ENCODE measurements at regions not wholly inside any gene's neighbourhood (a gene's known extent, or its start where the extent isn't known, plus 50 kb on each side); places are given as distances from the start of the nearest gene placed in this dataset.
"Not testable (repeated sequence)": the region's sequence is repeated elsewhere in the genome, so short reads cannot be mapped to it uniquely, and the experiment has no call there.

DNA sequence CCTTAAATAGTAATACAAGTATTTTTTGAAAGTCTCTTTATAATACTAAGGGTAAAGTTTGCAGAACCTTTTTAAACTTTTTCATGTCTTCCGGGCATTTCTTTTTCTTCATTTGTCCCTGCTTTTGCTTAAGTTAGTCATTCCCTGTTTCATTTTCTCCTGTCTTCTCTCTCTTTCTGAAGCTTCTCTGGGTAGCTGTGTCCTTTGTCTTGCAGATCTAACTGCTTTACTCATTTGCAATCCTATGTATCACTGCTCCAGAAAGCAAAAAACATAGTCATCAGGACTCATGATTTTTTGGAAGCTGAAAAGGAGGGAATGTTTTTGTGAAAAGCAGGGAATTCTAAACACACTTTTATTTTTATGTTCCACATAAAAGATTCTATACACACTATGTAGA, 301.7 kb downstream of the MRPS30 start:
- H3K27ac ChIP-seq, result no peak overlapping the region
- TF ChIP-seq, protein P1, sequence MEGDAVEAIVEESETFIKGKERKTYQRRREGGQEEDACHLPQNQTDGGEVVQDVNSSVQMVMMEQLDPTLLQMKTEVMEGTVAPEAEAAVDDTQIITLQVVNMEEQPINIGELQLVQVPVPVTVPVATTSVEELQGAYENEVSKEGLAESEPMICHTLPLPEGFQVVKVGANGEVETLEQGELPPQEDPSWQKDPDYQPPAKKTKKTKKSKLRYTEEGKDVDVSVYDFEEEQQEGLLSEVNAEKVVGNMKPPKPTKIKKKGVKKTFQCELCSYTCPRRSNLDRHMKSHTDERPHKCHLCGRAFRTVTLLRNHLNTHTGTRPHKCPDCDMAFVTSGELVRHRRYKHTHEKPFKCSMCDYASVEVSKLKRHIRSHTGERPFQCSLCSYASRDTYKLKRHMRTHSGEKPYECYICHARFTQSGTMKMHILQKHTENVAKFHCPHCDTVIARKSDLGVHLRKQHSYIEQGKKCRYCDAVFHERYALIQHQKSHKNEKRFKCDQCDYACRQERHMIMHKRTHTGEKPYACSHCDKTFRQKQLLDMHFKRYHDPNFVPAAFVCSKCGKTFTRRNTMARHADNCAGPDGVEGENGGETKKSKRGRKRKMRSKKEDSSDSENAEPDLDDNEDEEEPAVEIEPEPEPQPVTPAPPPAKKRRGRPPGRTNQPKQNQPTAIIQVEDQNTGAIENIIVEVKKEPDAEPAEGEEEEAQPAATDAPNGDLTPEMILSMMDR (IDR thresholded peaks at IDR 0.05), result no peak
- TF ChIP-seq ZFX (IDR thresholded peaks at IDR 0.05; ENCODE audit: borderline replicate concordance), result no peak

GRCh38 chr5:45113726-45114125, 305.0 kb downstream of the MRPS30 start:
- H3K27ac ChIP-seq, result no peak overlapping the region
- TF ChIP-seq, protein P1 (IDR thresholded peaks at IDR 0.05), result no peak
- TF ChIP-seq ZFX (IDR thresholded peaks at IDR 0.05; ENCODE audit: borderline replicate concordance), result no peak

DNA sequence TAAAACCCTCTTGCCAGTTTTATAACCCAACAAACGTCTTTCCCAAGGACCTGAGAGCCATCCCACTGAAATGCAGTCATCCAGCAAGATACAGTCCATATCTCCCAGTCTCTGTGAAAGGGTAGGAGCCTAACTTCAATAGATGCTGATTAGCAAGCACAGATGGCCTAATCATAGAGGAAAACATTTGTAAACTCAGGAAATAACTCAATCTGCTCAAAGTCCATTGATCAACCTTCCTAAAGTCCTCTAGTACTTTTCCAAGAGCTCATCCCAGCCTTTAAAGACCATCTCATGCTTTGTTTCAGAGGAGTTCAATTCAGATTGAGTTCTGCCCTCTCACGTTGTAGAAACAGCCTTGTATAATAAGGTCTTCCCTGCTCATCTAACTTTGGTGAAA, 324.2 kb downstream of the MRPS30 start:
- no peak overlapping the region for H3K27ac ChIP-seq
- no peak for TF ChIP-seq ZFX (IDR thresholded peaks at IDR 0.05; ENCODE audit: borderline replicate concordance)
- TF ChIP-seq, protein P1 (IDR thresholded peaks at IDR 0.05), result no peak

DNA sequence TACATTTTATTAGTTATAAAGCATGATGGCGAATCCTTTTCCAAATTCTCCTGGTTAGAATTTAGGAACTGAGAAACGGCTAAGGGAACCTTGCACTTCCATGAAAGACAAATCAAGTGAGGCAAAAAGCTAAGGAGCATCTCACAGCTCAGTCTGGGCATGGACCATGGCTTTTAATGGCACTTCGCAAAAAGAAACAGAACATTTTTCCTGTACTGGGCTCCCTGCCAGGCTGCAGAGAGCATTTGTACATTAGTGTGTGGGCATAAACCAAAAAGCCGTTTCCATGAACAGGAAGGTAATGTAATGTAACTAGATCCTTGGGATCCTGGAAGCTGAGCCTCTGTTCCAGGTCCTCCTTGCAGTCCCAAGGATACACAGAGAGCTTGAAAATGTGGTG, 354.2 kb downstream of the MRPS30 start:
- H3K27ac ChIP-seq, result no peak overlapping the region
- TF ChIP-seq ZFX (IDR thresholded peaks at IDR 0.05; ENCODE audit: borderline replicate concordance), result no peak
- TF ChIP-seq, protein P1 (IDR thresholded peaks at IDR 0.05), result no peak

- no peak overlapping the region for H3K27ac ChIP-seq
- TF ChIP-seq, protein P1 (IDR thresholded peaks at IDR 0.05), result no peak
- no peak for TF ChIP-seq ZFX (IDR thresholded peaks at IDR 0.05; ENCODE audit: borderline replicate concordance)
Observed at GRCh38 chr5:45171563-45171962, 362.8 kb downstream of the MRPS30 start.

DNA sequence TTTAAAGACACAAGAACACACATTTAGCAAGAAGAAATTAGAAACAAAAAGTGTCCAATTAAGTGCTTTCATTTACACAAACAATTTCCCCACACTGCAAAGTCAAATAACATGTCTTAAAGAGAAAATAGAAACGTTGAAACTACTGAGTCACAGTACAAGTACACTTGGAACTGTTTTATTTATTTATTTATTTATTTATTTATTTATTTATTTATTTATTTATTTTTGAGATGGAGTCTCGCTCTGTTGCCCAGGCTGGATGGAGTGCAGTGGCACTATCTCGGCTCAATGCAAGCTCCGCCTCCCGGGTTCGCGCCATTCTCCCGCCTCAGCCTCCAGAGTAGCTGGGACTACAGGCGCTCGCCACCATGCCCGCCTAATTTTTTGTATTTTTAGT, 363.9 kb downstream of the MRPS30 start:
- H3K27ac ChIP-seq, result not testable (repeated sequence)

- H3K27ac ChIP-seq, result no peak overlapping the region
- TF ChIP-seq, protein P1 (IDR thresholded peaks at IDR 0.05), result no peak
- no peak for TF ChIP-seq ZFX (IDR thresholded peaks at IDR 0.05; ENCODE audit: borderline replicate concordance)
Observed at GRCh38 chr5:45179686-45180085, 370.9 kb downstream of the MRPS30 start.

GRCh38 chr5:45189042-45189441, 380.3 kb downstream of the MRPS30 start:
- TF ChIP-seq, protein P1 (IDR thresholded peaks at IDR 0.05), result no peak
- H3K27ac ChIP-seq, result no peak overlapping the region

Measured in 22Rv1 (cell line).